SH-SY5Y (cell line): ENCODE measurements at regions not wholly inside any gene's neighbourhood (a gene's known extent, or its start where the extent isn't known, plus 50 kb on each side); places are given as distances from the start of the nearest gene placed in this dataset.

Source experiments
- GATA2 ChIP-seq: IDR thresholded peaks from 2 replicates; pipeline ENCODE4 v1.6.1; 2011; ENCODE audit warnings: mild to moderate bottlenecking, low read depth, low read length
- GATA3 ChIP-seq: IDR thresholded peaks from 2 replicates; pipeline ENCODE4 v1.6.1; 2011; ENCODE audit warnings: low read depth, mild to moderate bottlenecking, low read length, moderate library complexity

GRCh38 chr4:124828382-124828781 is 115.8 kb upstream of the ANKRD50 start:
- TF ChIP-seq GATA3, result no peak
- no peak for TF ChIP-seq GATA2
